ENCODE measurements at regions not wholly inside any gene's neighbourhood (a gene's known extent, or its start where the extent isn't known, plus 50 kb on each side); places are given as distances from the start of the nearest gene placed in this dataset.
"Not testable (repeated sequence)": the region's sequence is repeated elsewhere in the genome, so short reads cannot be mapped to it uniquely, and the experiment has no call there.

GRCh38 chr1:188769936-188770335 is 1707.7 kb downstream of the BRINP3 start:
- Histone ChIP-seq H3K36me3 (ENCODE audit: control insufficient read depth, insufficient read depth, low read length) (no peaks in the 10 kb centered on the region), H3K27ac (ENCODE audit: low read length) (no peak overlapping the region)

GRCh38 chr1:188778578-188778977 is 1699.1 kb downstream of the BRINP3 start:
- no peak overlapping the region for H3K4me3 ChIP-seq (ENCODE audit: low read length)
- H3K27me3 ChIP-seq (ENCODE audit: control insufficient read depth, insufficient read depth, low read length): no peaks in the 10 kb centered on the region
- no peak overlapping the region for H3K27ac ChIP-seq (ENCODE audit: low read length)
- 0 out of 2 replicates have a peak, but pooled peaks cover 1% of the 10 kb centered on the region for H3K9me3 ChIP-seq (ENCODE audit: control insufficient read depth, insufficient read depth, low read length)
- WGBS (ENCODE audit: insufficient coverage, insufficient read length): no CpG with 5 or more reads among the region's 2 CpGs
- H3K36me3 ChIP-seq (ENCODE audit: control insufficient read depth, insufficient read depth, low read length): no peaks in the 10 kb centered on the region
- DNase-seq (ENCODE audit: low read depth, low spot score): no peak
- no peaks in the 10 kb centered on the region for H3K4me1 ChIP-seq (ENCODE audit: control insufficient read depth, insufficient read depth, low read length)

More at GRCh38 chr1:188769936-188770335, 1707.7 kb downstream of the BRINP3 start:
- no peaks in the 10 kb centered on the region; the same call in 1 of the 2 replicates for H3K4me1 ChIP-seq (ENCODE audit: control insufficient read depth, insufficient read depth, low read length)
- WGBS (ENCODE audit: insufficient coverage, insufficient read length): no CpG with 5 or more reads among the region's 1 CpG
- no peaks in the 10 kb centered on the region for H3K9me3 ChIP-seq (ENCODE audit: control insufficient read depth, insufficient read depth, low read length)
- no peaks in the 10 kb centered on the region for H3K27me3 ChIP-seq (ENCODE audit: control insufficient read depth, insufficient read depth, low read length)
- H3K4me3 ChIP-seq (ENCODE audit: low read length): no peak overlapping the region
- DNase-seq (ENCODE audit: low read depth, low spot score): no peak

GRCh38 chr1:188782220-188782841 is 1695.3 kb downstream of the BRINP3 start:
- H3K36me3 ChIP-seq (ENCODE audit: control insufficient read depth, insufficient read depth, low read length): no peaks in the 10 kb centered on the region
- no peak overlapping the region for H3K27ac ChIP-seq (ENCODE audit: low read length)
- no peak overlapping the region for H3K4me3 ChIP-seq (ENCODE audit: low read length)
- no peaks in the 10 kb centered on the region for H3K9me3 ChIP-seq (ENCODE audit: control insufficient read depth, insufficient read depth, low read length)
- no peaks in the 10 kb centered on the region for H3K27me3 ChIP-seq (ENCODE audit: control insufficient read depth, insufficient read depth, low read length)
- no peaks in the 10 kb centered on the region for H3K4me1 ChIP-seq (ENCODE audit: control insufficient read depth, insufficient read depth, low read length)
- DNase-seq (ENCODE audit: low read depth, low spot score): peak; percentile 27
- no CpG with 5 or more reads among the region's 6 CpGs for WGBS (ENCODE audit: insufficient coverage, insufficient read length)

DNA sequence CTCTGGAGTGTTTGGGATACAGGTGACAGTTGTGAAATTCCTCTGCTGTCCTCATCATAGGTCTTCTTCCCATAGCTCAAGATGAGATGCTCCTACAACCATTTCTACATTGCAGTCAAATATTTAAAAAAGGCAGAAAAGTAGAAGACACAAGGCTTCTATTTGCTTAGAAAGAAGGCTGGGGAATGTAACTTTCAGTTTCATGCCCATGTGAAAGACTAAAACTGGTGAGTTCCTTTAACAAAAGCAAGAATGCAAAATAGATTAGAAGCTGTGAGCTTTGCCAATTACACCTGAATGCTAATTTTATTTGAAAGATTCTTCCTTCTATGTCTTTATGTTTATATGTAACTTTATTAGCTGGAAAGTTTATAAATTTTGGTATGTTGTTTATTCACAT is 1682.7 kb downstream of the BRINP3 start:
- Histone ChIP-seq H3K27ac (ENCODE audit: low read length) (no peak overlapping the region), H3K9me3 (ENCODE audit: control insufficient read depth, insufficient read depth, low read length) (no peaks in the 10 kb centered on the region), H3K4me3 (ENCODE audit: low read length) (no peak overlapping the region), H3K36me3 (ENCODE audit: control insufficient read depth, insufficient read depth, low read length) (no peaks in the 10 kb centered on the region), H3K4me1 (ENCODE audit: control insufficient read depth, insufficient read depth, low read length) (no peaks in the 10 kb centered on the region), H3K27me3 (ENCODE audit: control insufficient read depth, insufficient read depth, low read length) (no peaks in the 10 kb centered on the region)
- no peak for DNase-seq (ENCODE audit: low read depth, low spot score)

DNA sequence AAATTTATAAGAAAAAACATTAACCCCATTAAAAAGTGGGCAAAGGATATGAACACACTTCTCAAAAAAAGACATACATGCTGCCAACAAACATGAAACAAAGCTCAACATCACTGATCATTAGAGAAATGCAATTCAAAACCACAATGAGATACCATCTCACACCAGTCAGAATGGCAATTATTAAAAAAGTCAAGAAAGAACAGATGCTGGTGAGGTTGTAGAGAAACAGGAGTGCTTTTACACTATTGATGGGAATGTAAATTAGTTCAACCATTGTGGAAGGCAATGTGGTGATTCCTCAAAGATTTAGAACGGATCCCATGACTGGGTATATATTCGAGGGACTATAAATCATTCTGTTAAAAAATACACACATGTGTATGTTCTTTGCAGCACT is 1665.5 kb downstream of the BRINP3 start:
- no CpG with 5 or more reads among the region's 2 CpGs for WGBS (ENCODE audit: insufficient coverage, insufficient read length)
- not testable (repeated sequence) for H3K4me1 ChIP-seq (ENCODE audit: control insufficient read depth, insufficient read depth, low read length); H3K27ac ChIP-seq (ENCODE audit: low read length); H3K9me3 ChIP-seq (ENCODE audit: control insufficient read depth, insufficient read depth, low read length); DNase-seq (ENCODE audit: low read depth, low spot score); H3K27me3 ChIP-seq (ENCODE audit: control insufficient read depth, insufficient read depth, low read length); H3K4me3 ChIP-seq (ENCODE audit: low read length); H3K36me3 ChIP-seq (ENCODE audit: control insufficient read depth, insufficient read depth, low read length)

- H3K4me3 ChIP-seq (ENCODE audit: low read length); H3K4me1 ChIP-seq (ENCODE audit: control insufficient read depth, insufficient read depth, low read length); H3K9me3 ChIP-seq (ENCODE audit: control insufficient read depth, insufficient read depth, low read length); H3K27ac ChIP-seq (ENCODE audit: low read length); H3K27me3 ChIP-seq (ENCODE audit: control insufficient read depth, insufficient read depth, low read length); DNase-seq (ENCODE audit: low read depth, low spot score); H3K36me3 ChIP-seq (ENCODE audit: control insufficient read depth, insufficient read depth, low read length): not testable (repeated sequence)
- WGBS (ENCODE audit: insufficient coverage, insufficient read length): no CpG with 5 or more reads among the region's 39 CpGs
Observed at GRCh38 chr1:188812836-188813573, 1664.7 kb downstream of the BRINP3 start.

GRCh38 chr1:188817814-188818213 is 1659.8 kb downstream of the BRINP3 start:
- H3K4me3 ChIP-seq (ENCODE audit: low read length): no peak overlapping the region
- H3K4me1 ChIP-seq (ENCODE audit: control insufficient read depth, insufficient read depth, low read length): no peaks in the 10 kb centered on the region
- no CpG with 5 or more reads among the region's 1 CpG for WGBS (ENCODE audit: insufficient coverage, insufficient read length)
- no peaks in the 10 kb centered on the region for H3K36me3 ChIP-seq (ENCODE audit: control insufficient read depth, insufficient read depth, low read length)
- no peaks in the 10 kb centered on the region for H3K27me3 ChIP-seq (ENCODE audit: control insufficient read depth, insufficient read depth, low read length)
- H3K9me3 ChIP-seq (ENCODE audit: control insufficient read depth, insufficient read depth, low read length): no peaks in the 10 kb centered on the region
- no peak for DNase-seq (ENCODE audit: low read depth, low spot score)
- no peak overlapping the region for H3K27ac ChIP-seq (ENCODE audit: low read length)

DNA sequence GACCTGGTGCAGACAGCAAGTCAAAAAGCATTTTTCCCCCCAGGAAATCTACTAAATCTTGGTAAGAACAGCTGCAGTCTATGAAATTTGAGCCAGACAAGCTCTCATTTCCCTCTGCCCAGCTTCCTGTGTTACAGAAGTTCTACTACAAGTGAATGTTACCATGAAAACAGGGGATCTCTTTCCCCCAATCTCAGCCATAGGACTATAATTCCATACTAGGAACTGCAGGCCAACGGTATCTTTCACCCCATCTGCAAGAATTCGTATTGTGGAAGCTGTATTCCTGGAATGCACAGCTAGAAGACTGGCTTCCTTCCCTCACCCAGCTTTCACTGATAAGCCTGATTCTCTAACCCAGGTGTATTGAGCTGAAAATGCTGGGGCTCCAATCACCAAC is 1655.4 kb downstream of the BRINP3 start:
- no CpG with 5 or more reads among the region's 2 CpGs for WGBS (ENCODE audit: insufficient coverage, insufficient read length)
- no peak overlapping the region for H3K27ac ChIP-seq (ENCODE audit: low read length)
- H3K9me3 ChIP-seq (ENCODE audit: control insufficient read depth, insufficient read depth, low read length): no peaks in the 10 kb centered on the region
- H3K27me3 ChIP-seq (ENCODE audit: control insufficient read depth, insufficient read depth, low read length): no peaks in the 10 kb centered on the region
- H3K36me3 ChIP-seq (ENCODE audit: control insufficient read depth, insufficient read depth, low read length): no peaks in the 10 kb centered on the region
- DNase-seq (ENCODE audit: low read depth, low spot score): no peak
- H3K4me1 ChIP-seq (ENCODE audit: control insufficient read depth, insufficient read depth, low read length): no peaks in the 10 kb centered on the region
- H3K4me3 ChIP-seq (ENCODE audit: low read length): no peak overlapping the region

DNA sequence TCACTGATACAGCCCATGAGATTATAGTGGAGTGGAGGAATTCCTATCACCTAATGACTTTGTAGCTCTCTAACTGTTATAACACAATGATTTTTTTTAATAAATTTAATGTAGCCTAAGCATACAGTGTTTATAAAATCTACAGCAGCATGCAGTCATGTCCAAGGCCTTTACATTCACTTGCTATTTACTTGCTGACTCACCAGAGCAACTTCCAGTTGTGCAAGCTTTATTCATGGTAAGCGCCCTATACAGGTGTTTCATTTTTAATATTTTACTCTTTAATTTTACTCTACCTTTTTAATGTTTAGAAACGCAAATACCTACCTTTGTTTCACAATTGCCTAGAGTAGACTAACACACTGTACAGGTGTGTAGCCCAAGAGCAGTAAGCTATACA is 1652.2 kb downstream of the BRINP3 start:
- no CpG with 5 or more reads among the region's 2 CpGs for WGBS (ENCODE audit: insufficient coverage, insufficient read length)
- DNase-seq (ENCODE audit: low read depth, low spot score): no peak
- no peaks in the 10 kb centered on the region for H3K9me3 ChIP-seq (ENCODE audit: control insufficient read depth, insufficient read depth, low read length)

GRCh38 chr1:188826800-188827199 is 1650.9 kb downstream of the BRINP3 start:
- DNase-seq (ENCODE audit: low read depth, low spot score): no peak
- Histone ChIP-seq H3K27me3 (ENCODE audit: control insufficient read depth, insufficient read depth, low read length) (no peaks in the 10 kb centered on the region), H3K4me3 (ENCODE audit: low read length) (no peak overlapping the region)

More for the DNA sequence above, 1652.2 kb downstream of the BRINP3 start:
- no peaks in the 10 kb centered on the region for H3K36me3 ChIP-seq (ENCODE audit: control insufficient read depth, insufficient read depth, low read length)
- H3K4me1 ChIP-seq (ENCODE audit: control insufficient read depth, insufficient read depth, low read length): no peaks in the 10 kb centered on the region
- no peak overlapping the region for H3K4me3 ChIP-seq (ENCODE audit: low read length)
- no peaks in the 10 kb centered on the region for H3K27me3 ChIP-seq (ENCODE audit: control insufficient read depth, insufficient read depth, low read length)
- no peak overlapping the region for H3K27ac ChIP-seq (ENCODE audit: low read length)

GRCh38 chr1:188827400-188827799 is 1650.3 kb downstream of the BRINP3 start:
- no peaks in the 10 kb centered on the region for H3K27me3 ChIP-seq (ENCODE audit: control insufficient read depth, insufficient read depth, low read length)
- no peak for DNase-seq (ENCODE audit: low read depth, low spot score)
- no CpG with 5 or more reads among the region's 2 CpGs for WGBS (ENCODE audit: insufficient coverage, insufficient read length)
- no peaks in the 10 kb centered on the region for H3K4me1 ChIP-seq (ENCODE audit: control insufficient read depth, insufficient read depth, low read length)
- no peak overlapping the region for H3K27ac ChIP-seq (ENCODE audit: low read length)
- H3K4me3 ChIP-seq (ENCODE audit: low read length): no peak overlapping the region
- no peaks in the 10 kb centered on the region for H3K36me3 ChIP-seq (ENCODE audit: control insufficient read depth, insufficient read depth, low read length)
- no peaks in the 10 kb centered on the region for H3K9me3 ChIP-seq (ENCODE audit: control insufficient read depth, insufficient read depth, low read length)

More at GRCh38 chr1:188826800-188827199, 1650.9 kb downstream of the BRINP3 start:
- no peak overlapping the region for H3K27ac ChIP-seq (ENCODE audit: low read length)
- no peaks in the 10 kb centered on the region for H3K36me3 ChIP-seq (ENCODE audit: control insufficient read depth, insufficient read depth, low read length)
- H3K4me1 ChIP-seq (ENCODE audit: control insufficient read depth, insufficient read depth, low read length): no peaks in the 10 kb centered on the region
- H3K9me3 ChIP-seq (ENCODE audit: control insufficient read depth, insufficient read depth, low read length): no peaks in the 10 kb centered on the region

Data from iPS DF 6.9 (cell line).